HG02610 (cell line): ENCODE measurements at regions not wholly inside any gene's neighbourhood (a gene's known extent, or its start where the extent isn't known, plus 50 kb on each side); places are given as distances from the start of the nearest gene placed in this dataset.

Source experiments
- ATAC-seq: cut with Tn5 transposase; IDR thresholded peaks from one replicate; pipeline ENCODE4 v1.9.1; 2021; ENCODE audit warnings: mild to moderate bottlenecking, moderate library complexity; ENCODE audit not compliant: unreplicated experiment

- ATAC-seq = no peak
These were observed 55.9 kb upstream of the PIP4K2A start for GRCh38 chr10:22770270-22770669.

GRCh38 chr10:22767859-22768258 lies 53.5 kb upstream of the PIP4K2A start:
- no peak for ATAC-seq

DNA sequence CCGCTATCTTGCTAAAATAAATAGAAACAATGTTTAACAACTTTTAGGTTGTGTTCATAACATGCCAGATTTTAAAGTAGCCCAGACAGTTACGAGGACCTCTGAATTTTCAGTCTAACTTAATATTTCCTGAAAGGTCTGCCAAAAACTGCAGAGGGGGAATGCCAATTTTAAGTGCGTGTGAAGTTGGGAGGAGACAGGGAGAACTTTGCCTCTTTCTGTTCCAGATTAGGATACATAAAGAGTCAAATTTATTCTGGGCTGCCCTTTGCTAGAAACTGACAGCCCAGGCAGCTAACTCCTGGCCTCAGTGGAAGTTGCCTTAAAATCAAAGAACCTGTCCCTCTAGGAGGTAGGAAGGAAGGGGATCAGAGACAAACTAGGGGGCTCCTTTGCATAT lies 52.3 kb upstream of the PIP4K2A start:
- no peak for ATAC-seq

DNA sequence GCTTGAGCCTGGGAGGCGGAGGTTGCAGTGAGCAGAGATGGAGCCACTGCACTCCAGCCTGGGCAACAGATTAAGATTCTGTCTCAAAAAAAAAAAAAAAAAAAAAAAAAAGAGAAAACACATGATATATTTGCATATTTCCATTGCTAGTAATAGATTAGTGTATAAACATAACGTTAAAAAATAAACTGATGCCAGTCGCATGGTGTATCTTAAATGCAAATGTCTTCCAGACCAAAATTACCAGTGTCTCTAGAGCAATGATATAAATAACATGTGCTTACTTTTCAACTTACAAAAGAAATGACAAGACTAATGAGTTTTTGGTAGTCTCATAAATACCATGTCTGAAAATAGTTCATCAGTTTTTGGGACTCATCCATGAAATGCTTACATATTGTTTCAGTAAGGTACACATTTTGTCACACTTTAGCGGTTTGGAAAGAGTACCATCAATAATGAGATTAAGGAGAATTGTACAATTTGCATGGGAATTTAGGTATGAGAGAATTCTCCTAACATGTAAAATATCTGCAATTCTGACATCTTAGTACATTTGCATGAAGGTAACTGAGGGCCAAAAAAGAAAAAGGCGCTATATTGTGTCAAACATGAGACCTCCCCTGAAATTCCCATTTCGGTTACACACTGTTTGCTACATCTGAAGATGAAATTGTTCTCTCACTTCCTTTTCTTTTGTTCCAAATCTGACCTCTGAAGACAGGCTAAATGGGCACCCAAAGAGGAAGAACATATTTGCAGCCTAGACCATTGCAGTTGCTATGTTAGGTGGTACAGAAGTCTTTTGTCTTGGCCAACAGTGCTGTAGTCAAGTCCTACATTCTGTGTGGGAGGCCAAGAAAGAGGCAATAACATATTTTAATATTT lies 51.5 kb upstream of the PIP4K2A start:
- ATAC-seq = peak; percentile 57

DNA sequence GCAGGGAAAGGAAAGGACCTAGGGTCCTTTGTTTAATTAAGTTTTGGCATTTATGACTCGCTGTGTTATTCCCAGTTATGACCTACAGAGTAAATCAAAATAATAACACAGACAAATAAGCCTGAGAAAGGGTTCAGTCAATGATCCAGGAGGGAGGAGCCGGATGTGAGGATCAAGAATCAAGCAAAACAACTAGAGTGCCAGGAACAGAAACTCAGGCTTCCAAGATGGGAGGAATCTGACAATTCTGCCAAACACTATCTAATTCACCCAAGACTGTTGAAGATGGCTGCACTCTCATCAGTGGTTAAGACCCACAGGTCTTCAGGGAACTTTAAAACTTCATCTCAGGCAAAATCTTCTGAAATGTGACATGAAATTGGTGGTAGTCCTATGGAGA lies 50.3 kb upstream of the PIP4K2A start:
- ATAC-seq = no peak
